SK-N-SH treated with all-trans-retinoic acid at 6 μM for 48 hours (cell line): ENCODE measurements at regions not wholly inside any gene's neighbourhood (a gene's known extent, or its start where the extent isn't known, plus 50 kb on each side); places are given as distances from the start of the nearest gene placed in this dataset.

Source experiments
- PATZ1 ChIP-seq: fragments of 250-450 bp; sonication (Bioruptor Pico); IDR thresholded peaks from 2 replicates; pipeline ENCODE4 v1.8.0; 2020; ENCODE audit warnings: mild to moderate bottlenecking, moderate library complexity, borderline replicate concordance
- TSHZ2 ChIP-seq: fragments of 250-450 bp; sonication (Bioruptor Pico); IDR thresholded peaks from 2 replicates; pipeline ENCODE4 v1.5.0; 2020; ENCODE audit warnings: mild to moderate bottlenecking, moderate library complexity

- TF ChIP-seq PATZ1 (CRISPR knock-in tag) (no peak), TSHZ2 (no peak)
Measured at GRCh38 chr7:68857571-68857970, 740.7 kb upstream of the AUTS2 start.
